HFFc6 (cell line): ENCODE measurements at regions not wholly inside any gene's neighbourhood (a gene's known extent, or its start where the extent isn't known, plus 50 kb on each side); places are given as distances from the start of the nearest gene placed in this dataset.

Experiments
- DNase-seq: peaks from one replicate; pipeline ENCODE4 v3.0.0-alpha.2; 2018
- H3K27ac Mint-ChIP-seq: 2 replicates; pipeline ENCODE4 v1.8.0; 2020; ENCODE audit warnings: mild to moderate bottlenecking, mixed read lengths
- H3K27me3 Mint-ChIP-seq: 2 replicates; pipeline ENCODE4 v1.8.0; 2021; ENCODE audit warnings: mild to moderate bottlenecking, moderate library complexity, mixed read lengths; ENCODE audit not compliant: insufficient read depth
- H3K36me3 Mint-ChIP-seq: 2 replicates; pipeline ENCODE4 v1.8.0; 2021; ENCODE audit warnings: low read depth, mixed read lengths
- H3K4me1 Mint-ChIP-seq: 2 replicates; pipeline ENCODE4 v1.8.0; 2020; ENCODE audit warnings: low read depth, mixed read lengths
- H3K4me3 Mint-ChIP-seq: 2 replicates; pipeline ENCODE4 v1.8.0; 2020; ENCODE audit warnings: mild to moderate bottlenecking, moderate library complexity, mixed read lengths
- H3K9me3 Mint-ChIP-seq: 2 replicates; pipeline ENCODE4 v1.8.0; 2020; ENCODE audit warnings: mild to moderate bottlenecking, mixed read lengths
- CTCF ChIP-seq: fragments of 200-600 bp; sonication (generic); IDR thresholded peaks from 2 replicates; pipeline ENCODE4 v1.5.0; 2021; ENCODE audit warnings: antibody characterized with exemption, mild to moderate bottlenecking

GRCh38 chr17:22490399-22490798 is 798.1 kb downstream of the KCNJ18 start:
- H3K36me3 Mint-ChIP-seq: no peaks in the 10 kb centered on the region; the same call in 1 of the 2 replicates
- H3K9me3 Mint-ChIP-seq: peaks cover 45% of the 10 kb centered on the region

DNA sequence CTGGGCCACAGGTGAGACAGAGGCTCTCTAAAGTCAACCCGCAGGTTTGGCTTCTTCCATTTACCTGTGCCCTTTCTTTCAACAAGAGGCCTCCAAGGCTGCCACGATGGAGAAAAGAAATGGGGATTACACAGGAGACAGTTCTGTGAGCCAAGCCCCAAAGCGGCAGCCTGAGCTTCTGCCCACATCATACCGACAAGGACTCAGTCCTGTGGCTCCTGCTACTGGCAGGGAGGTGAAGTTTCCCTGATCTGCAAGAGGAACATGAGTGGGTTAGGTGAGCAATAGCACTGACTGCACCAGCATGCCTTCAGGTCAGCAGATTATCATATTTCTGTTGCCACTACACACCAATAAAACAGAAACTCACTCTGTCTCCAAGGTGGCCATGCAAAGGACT is 800.0 kb downstream of the KCNJ18 start:
- Mint-ChIP-seq H3K4me1 (no peaks in the 10 kb centered on the region), H3K9me3 (peaks cover 44% of the 10 kb centered on the region), H3K27me3 (peaks cover 3% of the 10 kb centered on the region), H3K4me3 (no peak overlapping the region), H3K36me3 (no peaks in the 10 kb centered on the region; the same call in 1 of the 2 replicates), H3K27ac (no peak overlapping the region)
- no peak for DNase-seq
- no peak for TF ChIP-seq CTCF

More at GRCh38 chr17:22490399-22490798, 798.1 kb downstream of the KCNJ18 start:
- H3K4me3 Mint-ChIP-seq: no peak overlapping the region
- H3K4me1 Mint-ChIP-seq: no peaks in the 10 kb centered on the region
- no peak overlapping the region for H3K27ac Mint-ChIP-seq
- no peaks in the 10 kb centered on the region; the same call in 1 of the 2 replicates for H3K27me3 Mint-ChIP-seq
- DNase-seq: no peak
- TF ChIP-seq CTCF: no peak

DNA sequence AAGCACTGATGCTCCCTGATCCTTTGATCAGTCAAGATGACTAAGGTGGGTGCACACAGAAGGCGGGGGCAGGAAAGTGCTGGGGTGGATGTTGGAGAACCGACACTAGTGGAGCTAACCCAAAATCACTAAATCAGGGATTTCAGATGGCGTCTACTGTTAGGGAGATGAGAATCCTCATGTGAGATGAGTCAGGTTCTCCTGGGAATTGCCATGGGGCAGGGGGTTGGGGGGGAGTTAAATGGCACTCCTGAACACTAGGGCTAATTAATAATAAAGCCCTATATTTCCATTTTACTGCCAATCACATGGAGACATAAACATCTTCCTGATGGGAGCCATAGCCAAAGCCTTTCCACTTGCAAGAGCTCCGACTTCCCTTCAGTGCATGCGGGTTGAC is 804.1 kb downstream of the KCNJ18 start:
- no peak for TF ChIP-seq CTCF
- no peak for DNase-seq
- H3K9me3 Mint-ChIP-seq: peaks cover 44% of the 10 kb centered on the region
- H3K27ac Mint-ChIP-seq: no peak overlapping the region
- H3K27me3 Mint-ChIP-seq: peaks cover 3% of the 10 kb centered on the region; the same call in 1 of the 2 replicates
- H3K4me1 Mint-ChIP-seq: no peaks in the 10 kb centered on the region
- no peaks in the 10 kb centered on the region for H3K36me3 Mint-ChIP-seq
- H3K4me3 Mint-ChIP-seq: no peak overlapping the region

- Mint-ChIP-seq H3K4me1 (no peaks in the 10 kb centered on the region), H3K27ac (no peak overlapping the region), H3K27me3 (peaks cover 1% of the 10 kb centered on the region; the same call in 1 of the 2 replicates), H3K36me3 (no peaks in the 10 kb centered on the region), H3K4me3 (no peak overlapping the region), H3K9me3 (peaks cover 48% of the 10 kb centered on the region)
- no peak for TF ChIP-seq CTCF
- DNase-seq: no peak
Measured at GRCh38 chr17:22503322-22503899, 811.1 kb downstream of the KCNJ18 start.

- Mint-ChIP-seq H3K4me1 (no peaks in the 10 kb centered on the region), H3K4me3 (no peak overlapping the region), H3K27me3 (peaks cover 1% of the 10 kb centered on the region; the same call in 1 of the 2 replicates), H3K27ac (no peak overlapping the region), H3K9me3 (peaks cover 42% of the 10 kb centered on the region), H3K36me3 (no peaks in the 10 kb centered on the region)
- no peak for DNase-seq
- no peak for TF ChIP-seq CTCF
Measured at GRCh38 chr17:22505660-22506059, 813.3 kb downstream of the KCNJ18 start.
